Mucosa of gallbladder (tissue), 1 donor: ENCODE measurements at regions not wholly inside any gene's neighbourhood (a gene's known extent, or its start where the extent isn't known, plus 50 kb on each side); places are given as distances from the start of the nearest gene placed in this dataset.

ENCODE experiments used
- DNase-seq: peaks from one replicate; pipeline ENCODE4 v3.0.0-alpha.2; 2020; ENCODE audit warnings: low spot score
- donor health status: DM: no; HTN: no; CAD: no.

GRCh38 chr14:85420278-85420677 is 109.7 kb upstream of the FLRT2 start:
- no peak for DNase-seq

DNA sequence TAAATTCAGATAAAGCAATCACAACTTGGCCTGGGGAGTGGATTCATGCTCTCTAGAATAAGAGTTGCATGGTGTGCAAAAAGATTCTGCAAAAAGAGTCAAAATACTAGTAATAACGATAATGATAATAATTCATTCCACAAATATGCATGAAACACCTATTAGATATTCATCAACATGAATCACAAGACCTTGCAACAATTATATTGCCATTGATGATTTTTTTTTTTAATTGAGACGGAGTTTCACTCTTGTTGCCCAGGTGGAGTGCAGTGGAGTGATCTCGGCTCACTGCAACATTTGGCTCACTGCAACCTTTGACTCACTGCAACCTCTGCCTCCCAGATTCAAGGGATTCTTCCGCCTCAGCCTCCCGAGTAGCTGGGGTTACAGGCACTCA is 109.2 kb upstream of the FLRT2 start:
- DNase-seq = no peak

GRCh38 chr14:85421186-85421877 is 108.6 kb upstream of the FLRT2 start:
- no peak for DNase-seq

DNA sequence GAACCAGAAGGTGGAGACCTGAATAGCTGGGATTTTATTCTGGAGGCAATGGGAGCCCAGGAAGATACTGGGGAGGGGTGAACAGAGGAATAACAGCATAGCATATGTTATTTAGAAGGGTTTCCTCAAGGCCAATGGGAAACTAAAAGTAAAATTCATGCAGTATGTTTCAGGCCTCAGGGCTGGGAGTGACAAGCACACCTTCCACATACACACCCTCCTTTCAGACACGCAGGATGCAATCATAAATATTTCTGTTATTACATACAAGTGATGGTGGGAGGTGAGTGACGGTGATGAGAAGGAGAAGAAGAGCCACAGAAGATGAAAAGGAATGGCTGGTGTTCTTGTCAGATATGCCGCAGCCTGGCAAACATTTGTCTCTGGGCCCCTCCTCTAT is 106.1 kb upstream of the FLRT2 start:
- no peak for DNase-seq

DNA sequence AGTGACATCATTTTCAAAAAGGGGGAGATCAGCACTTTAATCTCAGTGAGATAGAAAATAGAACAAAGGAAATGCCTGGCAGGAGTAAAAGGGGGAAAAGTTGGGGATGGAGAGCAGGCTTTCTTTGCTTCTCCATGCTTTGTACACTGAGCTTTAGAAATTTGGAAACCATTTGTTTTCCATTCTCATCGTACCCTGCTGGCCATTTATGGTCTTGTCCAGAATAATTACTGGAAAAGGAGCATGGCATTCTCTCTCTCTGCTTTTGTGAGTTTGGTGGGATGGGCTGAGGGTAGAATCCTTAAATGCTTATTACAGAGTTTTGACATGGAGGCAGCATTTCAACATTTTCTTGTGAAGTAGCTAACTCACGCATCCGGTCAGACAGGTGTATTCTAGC is 104.4 kb upstream of the FLRT2 start:
- DNase-seq = no peak

DNA sequence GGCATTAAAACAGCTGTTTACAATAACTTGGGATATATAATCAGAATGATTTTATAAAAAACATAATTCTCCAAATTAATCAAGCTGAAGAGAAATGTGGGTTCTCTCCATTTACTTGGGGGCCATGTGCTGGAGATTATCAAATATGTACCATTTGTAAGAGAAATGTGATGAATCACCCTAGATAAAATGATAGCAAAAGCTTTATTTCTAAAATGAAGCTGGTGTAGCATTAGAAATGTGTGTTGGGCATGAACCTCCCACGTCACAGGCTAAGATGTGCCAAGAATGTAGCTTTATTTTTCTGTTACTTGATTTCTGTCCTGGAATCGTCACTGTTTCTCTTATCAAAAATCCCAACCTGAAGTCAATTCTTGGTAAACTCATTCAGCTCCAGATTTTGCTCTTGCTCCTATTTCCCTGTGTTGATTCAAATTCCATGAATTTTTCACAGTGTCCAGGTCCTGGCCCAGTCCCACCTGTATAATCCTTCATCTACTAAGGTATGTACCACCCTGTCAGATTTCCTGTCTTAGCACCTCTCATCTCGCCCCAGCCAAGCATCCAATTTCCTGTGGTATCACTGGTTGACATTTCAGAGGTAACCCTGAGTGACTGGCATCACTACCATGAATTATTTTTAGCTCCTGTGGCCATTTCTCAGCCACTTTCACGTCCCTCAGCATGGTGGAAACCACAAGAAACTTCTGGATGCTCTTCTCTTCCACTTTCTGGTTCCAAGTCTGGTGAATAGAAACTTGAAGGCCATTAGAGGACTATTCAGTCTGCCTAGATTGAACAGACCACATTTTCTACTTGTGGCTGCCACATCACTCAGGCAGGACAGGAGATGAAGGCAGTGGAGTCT is 103.6 kb upstream of the FLRT2 start:
- DNase-seq = no peak

- no peak for DNase-seq
These were observed 101.0 kb upstream of the FLRT2 start for GRCh38 chr14:85428926-85429325.

DNA sequence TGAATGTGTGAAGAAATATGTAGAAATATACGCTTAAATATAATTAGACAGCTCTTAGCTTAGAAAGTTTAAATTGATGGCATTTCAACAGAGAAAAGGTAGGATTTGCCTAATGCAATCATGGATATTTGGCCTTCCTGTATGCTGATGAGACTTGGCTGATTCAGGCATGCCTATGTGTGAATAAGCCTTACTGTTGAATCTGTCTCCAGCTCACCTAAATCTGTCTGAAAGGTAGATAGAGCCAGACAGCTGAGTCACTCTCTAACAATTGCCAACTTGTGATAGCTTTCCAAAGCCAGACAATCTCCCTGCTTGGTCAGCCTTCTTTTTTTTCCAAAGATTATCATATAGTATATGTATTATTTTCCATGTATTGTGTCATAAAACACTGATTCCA is 92.8 kb upstream of the FLRT2 start:
- DNase-seq = no peak

GRCh38 chr14:85438001-85438400 is 91.9 kb upstream of the FLRT2 start:
- DNase-seq = no peak

- no peak for DNase-seq
These were observed 91.4 kb upstream of the FLRT2 start for GRCh38 chr14:85438481-85438942.

DNA sequence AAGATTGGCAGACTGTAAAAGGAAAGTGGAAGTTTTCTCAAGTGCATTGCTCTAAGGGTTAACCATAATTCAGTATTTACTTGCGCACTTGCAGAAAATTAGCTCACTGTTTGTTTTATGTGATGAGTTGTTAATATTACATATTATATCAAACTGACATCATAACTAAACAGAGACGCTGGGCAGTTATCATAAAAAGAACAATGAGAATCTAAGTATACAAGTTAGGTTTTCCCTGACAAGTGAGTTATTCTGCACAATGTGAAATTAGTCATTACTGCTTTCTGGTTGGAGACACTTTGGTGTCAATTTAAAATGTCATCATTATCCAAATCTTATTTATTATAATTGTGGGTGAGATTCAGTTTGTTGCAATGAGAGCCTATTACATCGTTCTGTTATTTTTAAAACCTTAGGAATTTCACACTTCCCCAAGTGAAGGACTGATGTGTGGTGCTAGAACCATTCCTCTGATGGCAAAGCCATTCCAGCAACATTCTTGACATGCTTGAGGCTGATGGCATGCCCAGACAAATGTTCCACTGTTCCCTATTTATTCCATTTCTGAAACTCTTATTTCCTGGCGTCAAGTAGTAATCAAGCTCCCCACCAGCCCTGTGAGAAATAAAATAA is 90.1 kb upstream of the FLRT2 start:
- DNase-seq = no peak

DNA sequence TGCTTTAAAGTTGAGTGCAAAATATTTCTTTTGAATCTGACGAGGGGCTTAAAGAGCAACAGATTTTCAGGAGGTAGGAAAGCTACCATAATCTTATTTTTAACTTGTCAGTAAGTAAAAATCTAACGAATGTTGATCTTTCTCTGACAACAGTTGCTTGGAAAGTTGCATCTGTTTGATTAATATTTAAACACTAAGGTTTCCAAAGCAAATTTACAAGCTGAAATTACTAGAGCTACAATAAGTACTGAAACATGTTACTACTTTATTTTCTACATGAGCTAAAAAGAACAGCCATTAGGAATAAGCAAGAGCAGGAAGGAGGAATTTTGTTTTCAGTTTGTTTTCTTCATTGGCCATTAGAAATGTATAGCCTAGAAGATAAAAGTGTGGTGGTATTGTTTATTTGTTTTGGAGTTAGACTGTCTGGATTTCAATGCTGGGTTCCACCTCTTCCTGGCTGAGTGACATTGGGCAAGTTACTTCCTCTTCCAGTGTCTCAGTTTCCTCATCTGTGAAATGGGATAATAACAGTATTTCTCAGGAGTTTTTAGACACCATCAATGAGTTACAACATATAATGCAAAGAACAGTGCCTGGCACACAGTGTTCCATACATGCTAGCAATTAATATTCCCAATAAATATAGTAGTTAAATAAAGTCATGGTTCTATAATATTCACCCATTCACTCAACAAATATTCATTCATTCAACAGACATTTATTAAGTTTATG is 87.9 kb upstream of the FLRT2 start:
- no peak for DNase-seq

- no peak for DNase-seq
These were observed 86.9 kb upstream of the FLRT2 start for GRCh38 chr14:85442996-85443395.

DNA sequence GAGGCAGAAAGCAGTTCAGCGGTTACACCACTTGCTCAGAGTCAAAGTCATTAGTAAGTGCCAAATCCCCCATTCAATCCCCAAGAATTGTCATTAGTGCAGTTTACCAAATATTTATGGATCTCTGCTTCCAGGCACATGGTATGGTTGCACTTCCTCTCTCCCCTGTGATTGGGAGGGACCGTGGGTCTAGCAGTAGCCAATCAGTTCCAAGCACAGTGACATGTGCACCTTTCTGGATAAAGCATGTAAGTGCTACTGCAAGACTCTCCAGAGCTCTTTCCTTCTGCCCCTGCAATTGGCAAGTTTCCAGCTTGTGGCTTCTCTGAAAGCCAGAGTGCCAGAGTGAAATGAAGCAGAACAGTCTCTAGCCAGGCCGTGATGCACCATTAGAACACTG is 85.3 kb upstream of the FLRT2 start:
- DNase-seq = peak; percentile 19

GRCh38 chr14:85445151-85445795 is 84.7 kb upstream of the FLRT2 start:
- DNase-seq = no peak

DNA sequence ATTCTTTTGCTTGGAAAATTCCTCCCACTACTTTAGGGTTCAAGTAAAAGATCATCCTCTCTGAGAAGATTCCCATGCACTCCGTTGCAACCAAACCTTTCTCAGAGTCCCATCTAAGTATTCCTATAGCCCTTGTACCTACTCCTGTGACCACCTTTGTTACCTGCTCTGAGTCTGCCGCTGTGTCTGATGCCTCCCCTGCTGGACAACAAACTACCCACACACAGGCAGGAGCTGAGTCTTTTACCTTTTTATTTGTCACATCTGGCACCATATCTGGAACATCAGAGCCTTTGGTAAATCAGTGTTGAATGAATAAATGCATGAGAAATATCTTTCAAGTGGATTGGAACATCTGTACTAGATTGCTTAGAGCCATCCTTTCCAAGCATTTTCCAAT is 82.1 kb upstream of the FLRT2 start:
- DNase-seq = no peak

DNA sequence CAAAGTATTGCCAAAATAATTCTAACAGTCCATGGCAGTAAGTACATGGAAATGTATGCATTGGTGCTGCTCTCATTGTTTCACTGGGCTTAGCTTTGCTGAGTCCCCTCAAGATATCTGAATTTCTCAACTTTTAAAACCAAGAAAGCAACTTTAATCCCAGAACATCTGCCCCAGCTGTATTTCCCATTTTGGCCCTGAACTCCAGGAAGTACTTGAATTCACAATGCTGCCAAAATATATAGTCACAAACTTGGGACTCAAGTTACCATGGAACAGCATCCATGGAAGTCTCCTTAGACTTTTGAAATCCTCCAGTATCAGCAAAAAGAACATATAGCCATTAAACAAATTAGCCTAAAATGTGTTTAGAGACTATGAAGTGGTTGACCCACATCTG is 78.5 kb upstream of the FLRT2 start:
- no peak for DNase-seq

GRCh38 chr14:85453401-85454225 is 76.3 kb upstream of the FLRT2 start:
- no peak for DNase-seq

GRCh38 chr14:85454226-85454813 is 75.6 kb upstream of the FLRT2 start:
- DNase-seq = no peak

GRCh38 chr14:85459361-85460000 is 70.5 kb upstream of the FLRT2 start:
- DNase-seq = no peak
